Lower leg skin (tissue), 4 donors: ENCODE measurements at regions not wholly inside any gene's neighbourhood (a gene's known extent, or its start where the extent isn't known, plus 50 kb on each side); places are given as distances from the start of the nearest gene placed in this dataset.

ENCODE experiments used
- DNase-seq, 2 donors: peaks; one replicate each; pipeline ENCODE4 v3.0.0-alpha.2; 2019; ENCODE audit warnings: low spot score in 2 of 2
- H3K4me3 ChIP-seq: fragments of 200-600 bp; sonication (generic); 2 replicates; pipeline ENCODE4 v1.5.1; 2017; ENCODE audit warnings: mild to moderate bottlenecking, low read depth; ENCODE audit not compliant: poor library complexity, severe bottlenecking
- POLR2A ChIP-seq, 2 donors: fragments of 450-650 bp; IDR thresholded peaks; one replicate each; pipeline ENCODE4 v1.6.1; 2016 to 2017; ENCODE audit warnings: antibody characterized with exemption in 2 of 2, mild to moderate bottlenecking in 1 of 2, moderate library complexity in 1 of 2
- WGBS, 2 donors: methylation state at CpG; one replicate each; pipeline ENCODE4 v1.1.5; 2018; 5-methylcytosine and 5-hydroxymethylcytosine counted together
- intact Hi-C: fragments of 100-400 bp; cut with DNase I; formaldehyde crosslinking; loops from one replicate; pipeline ENCODE4 v1.15.0; 2023; ENCODE audit warnings: low total_unique reads
- TF ChIP-seq, protein P1 (sequence below), 3 donors: fragments of 450-650 bp; IDR thresholded peaks; one replicate each; pipeline ENCODE4 v1.5.1; 2016; ENCODE audit warnings: antibody characterized with exemption in 3 of 3, mild to moderate bottlenecking in 3 of 3, moderate library complexity in 2 of 3

DNA sequence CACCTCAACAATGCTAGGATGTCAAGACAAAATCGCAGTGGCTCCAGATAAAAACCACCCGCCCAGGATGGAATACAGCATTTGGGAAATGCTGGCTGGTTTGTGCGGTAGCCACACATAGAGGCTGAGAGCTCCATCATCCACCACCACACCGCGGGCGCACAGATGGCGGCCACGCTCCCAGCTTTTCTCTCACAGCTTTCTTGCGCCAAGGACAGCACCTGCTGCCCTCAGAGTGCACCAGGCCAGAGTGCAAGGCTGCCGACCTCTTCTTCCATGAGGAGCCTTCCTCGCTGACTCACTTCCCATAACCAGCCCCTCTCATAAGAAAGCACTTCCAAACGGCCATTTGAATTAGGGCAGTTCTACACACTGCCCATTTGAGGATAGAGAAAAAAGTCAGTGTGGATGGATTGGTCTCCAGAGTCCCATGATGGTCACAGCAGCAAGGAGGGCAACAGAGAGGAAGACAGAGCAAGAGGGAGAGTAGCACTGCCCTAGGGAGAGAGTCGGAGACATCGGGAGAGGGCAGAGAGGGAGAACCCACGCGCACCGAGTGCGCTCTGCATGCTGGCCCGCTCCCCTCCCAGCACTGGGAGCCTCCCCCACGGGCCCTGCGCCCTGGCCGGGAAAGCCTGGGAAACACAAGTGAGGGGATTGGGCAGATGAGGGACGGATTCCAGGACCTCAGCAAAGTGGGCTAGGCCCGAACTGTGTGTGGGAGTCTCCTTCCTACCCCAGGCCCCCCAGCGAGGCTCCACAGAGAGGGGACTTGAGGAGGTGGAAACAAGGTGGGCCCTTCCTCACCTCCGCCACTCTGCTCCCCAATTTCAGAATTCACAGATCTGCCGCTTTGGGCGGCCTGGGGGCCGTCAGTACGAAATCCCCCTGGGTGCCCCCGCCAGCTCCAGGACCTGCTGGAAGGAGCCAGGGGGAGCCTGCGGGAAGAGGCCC lies 156.9 kb downstream of the USP12 start:
- DNase-seq = peak in 1 of 2 donors; percentile 77
- no peak overlapping the region for H3K4me3 ChIP-seq
- intact Hi-C loops = no loop called here
- TF ChIP-seq, protein P1, sequence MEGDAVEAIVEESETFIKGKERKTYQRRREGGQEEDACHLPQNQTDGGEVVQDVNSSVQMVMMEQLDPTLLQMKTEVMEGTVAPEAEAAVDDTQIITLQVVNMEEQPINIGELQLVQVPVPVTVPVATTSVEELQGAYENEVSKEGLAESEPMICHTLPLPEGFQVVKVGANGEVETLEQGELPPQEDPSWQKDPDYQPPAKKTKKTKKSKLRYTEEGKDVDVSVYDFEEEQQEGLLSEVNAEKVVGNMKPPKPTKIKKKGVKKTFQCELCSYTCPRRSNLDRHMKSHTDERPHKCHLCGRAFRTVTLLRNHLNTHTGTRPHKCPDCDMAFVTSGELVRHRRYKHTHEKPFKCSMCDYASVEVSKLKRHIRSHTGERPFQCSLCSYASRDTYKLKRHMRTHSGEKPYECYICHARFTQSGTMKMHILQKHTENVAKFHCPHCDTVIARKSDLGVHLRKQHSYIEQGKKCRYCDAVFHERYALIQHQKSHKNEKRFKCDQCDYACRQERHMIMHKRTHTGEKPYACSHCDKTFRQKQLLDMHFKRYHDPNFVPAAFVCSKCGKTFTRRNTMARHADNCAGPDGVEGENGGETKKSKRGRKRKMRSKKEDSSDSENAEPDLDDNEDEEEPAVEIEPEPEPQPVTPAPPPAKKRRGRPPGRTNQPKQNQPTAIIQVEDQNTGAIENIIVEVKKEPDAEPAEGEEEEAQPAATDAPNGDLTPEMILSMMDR (IDR thresholded peaks at IDR 0.05) = no peak
- no peak for TF ChIP-seq POLR2A (IDR thresholded peaks at IDR 0.05)
- WGBS, 2 donors = 85 to 87% methylated on average over 32 of the region's 32 CpGs

DNA sequence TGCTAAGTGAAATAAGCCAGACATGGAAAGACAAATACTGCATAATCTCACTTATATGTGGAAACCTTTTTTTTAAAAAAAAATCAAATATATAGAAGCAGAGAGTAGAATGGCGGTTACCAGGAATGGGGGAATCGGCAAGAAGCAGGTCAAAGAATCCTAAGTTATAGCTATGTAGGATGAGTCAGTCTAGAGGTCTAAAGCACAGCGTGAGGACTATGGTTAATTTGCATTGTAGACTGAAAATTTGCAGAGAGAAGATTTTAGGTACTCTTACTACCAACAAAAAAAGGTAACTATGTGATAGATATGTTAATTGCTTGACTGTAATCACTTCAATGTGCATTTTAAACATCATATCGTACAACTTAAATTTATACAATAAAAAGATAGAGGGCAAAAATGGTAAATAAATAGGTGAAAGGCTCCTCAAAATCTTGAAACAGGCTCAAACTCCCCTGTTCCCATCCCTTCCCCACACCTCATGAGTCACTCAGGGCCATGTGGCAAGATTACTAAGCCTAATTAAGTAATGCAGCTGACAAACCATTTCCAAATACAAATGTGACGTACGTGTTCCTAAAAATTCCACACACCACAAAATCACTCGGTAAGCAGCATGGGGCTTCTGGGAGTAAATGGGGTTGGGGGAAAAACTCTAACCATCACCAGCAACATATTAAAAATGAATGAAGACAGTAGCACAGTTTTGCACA lies 159.0 kb downstream of the USP12 start:
- WGBS, 2 donors = 62 to 75% methylated on average over 7 of the region's 7 CpGs
- TF ChIP-seq, protein P1 (IDR thresholded peaks at IDR 0.05) = no peak
- TF ChIP-seq POLR2A (IDR thresholded peaks at IDR 0.05) = no peak
- intact Hi-C loops = no loop called here
- peak in 1 of 2 donors; percentile 37 for DNase-seq
- no peak overlapping the region for H3K4me3 ChIP-seq

DNA sequence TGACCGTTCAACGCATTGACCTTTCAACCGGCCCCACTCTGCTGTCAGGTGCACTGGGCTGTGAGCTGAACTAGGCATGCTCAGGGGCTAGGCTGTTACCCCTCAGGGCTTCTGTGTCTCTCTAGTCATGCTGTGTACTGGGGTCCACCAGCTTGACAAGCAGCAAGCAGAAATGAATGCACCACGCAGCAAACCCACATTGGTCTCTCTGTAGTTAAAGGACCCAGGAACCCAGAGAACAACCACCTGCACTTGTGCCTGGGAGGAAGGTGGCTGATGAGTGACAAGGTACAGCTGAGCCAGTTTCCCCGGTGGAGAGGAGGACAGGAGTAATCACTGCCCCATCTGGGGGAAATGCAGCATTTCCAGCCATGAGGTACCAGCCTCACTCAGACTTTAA lies 159.9 kb downstream of the USP12 start:
- WGBS, 2 donors = 75 to 76% methylated on average over 5 of the region's 5 CpGs
- H3K4me3 ChIP-seq = no peak overlapping the region
- peak in 1 of 2 donors; percentile 60 for DNase-seq
- TF ChIP-seq POLR2A (IDR thresholded peaks at IDR 0.05) = no peak
- TF ChIP-seq, protein P1 (IDR thresholded peaks at IDR 0.05) = no peak
- intact Hi-C loops = no loop called here

DNA sequence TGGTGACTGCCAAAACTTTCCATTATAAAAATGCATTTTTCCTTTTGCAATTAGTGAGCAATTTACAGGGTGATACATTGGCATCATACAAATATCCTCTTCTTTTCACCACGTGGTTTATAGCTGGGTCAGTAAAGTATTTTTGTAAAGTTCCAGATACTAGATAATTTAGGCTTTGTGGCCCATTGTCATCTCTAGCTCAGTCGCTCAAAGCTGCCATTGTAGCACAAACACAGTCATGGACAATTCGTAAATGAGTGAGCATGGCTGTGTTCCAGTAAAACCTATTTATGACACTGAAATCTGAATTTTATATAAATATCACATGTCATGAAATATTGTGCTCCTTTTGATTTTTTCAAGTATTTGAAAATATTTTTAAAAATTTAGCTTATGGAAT lies 162.9 kb downstream of the USP12 start:
- intact Hi-C loops = no loop called here
- peak in 1 of 2 donors; percentile 21 for DNase-seq
- TF ChIP-seq, protein P1 (IDR thresholded peaks at IDR 0.05) = no peak
- no peak for TF ChIP-seq POLR2A (IDR thresholded peaks at IDR 0.05)
- no peak overlapping the region for H3K4me3 ChIP-seq
- 53 to 89% methylated on average over 3 of the region's 3 CpGs for WGBS, 2 donors

DNA sequence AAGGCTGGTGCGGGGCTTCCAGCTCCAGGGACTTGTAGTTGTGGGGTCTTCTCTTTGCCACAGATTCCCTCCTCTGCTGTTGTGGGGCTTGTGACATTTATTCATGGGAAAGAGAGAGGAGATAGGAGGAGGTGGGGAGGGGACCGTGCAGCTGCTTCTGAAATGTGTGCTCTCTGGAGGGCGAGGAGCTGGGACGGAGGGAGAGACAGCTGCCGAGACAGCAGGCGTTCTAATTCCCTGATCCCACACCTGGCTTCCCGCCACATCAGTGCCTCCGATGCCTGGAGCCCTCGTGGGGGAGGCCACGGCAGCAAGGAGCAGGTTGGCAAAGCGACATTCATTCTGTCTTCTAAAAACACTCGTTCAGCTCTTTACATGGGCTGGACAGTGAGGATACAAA lies 164.4 kb downstream of the USP12 start:
- peak in 1 of 2 donors; percentile 82 for DNase-seq
- 17 to 22% methylated on average over 12 of the region's 12 CpGs for WGBS, 2 donors
- intact Hi-C loops = no loop called here
- TF ChIP-seq, protein P1 (IDR thresholded peaks at IDR 0.05) = no peak
- no peak for TF ChIP-seq POLR2A (IDR thresholded peaks at IDR 0.05)
- H3K4me3 ChIP-seq = no peak overlapping the region
